HFFc6 (cell line): ENCODE measurements at regions not wholly inside any gene's neighbourhood (a gene's known extent, or its start where the extent isn't known, plus 50 kb on each side); places are given as distances from the start of the nearest gene placed in this dataset.

Source experiments
- DNase-seq: peaks from one replicate; pipeline ENCODE4 v3.0.0-alpha.2; 2018
- H3K27ac Mint-ChIP-seq: 2 replicates; pipeline ENCODE4 v1.8.0; 2020; ENCODE audit warnings: mild to moderate bottlenecking, mixed read lengths
- H3K27me3 Mint-ChIP-seq: 2 replicates; pipeline ENCODE4 v1.8.0; 2021; ENCODE audit warnings: mild to moderate bottlenecking, moderate library complexity, mixed read lengths; ENCODE audit not compliant: insufficient read depth
- H3K36me3 Mint-ChIP-seq: 2 replicates; pipeline ENCODE4 v1.8.0; 2021; ENCODE audit warnings: low read depth, mixed read lengths
- H3K4me1 Mint-ChIP-seq: 2 replicates; pipeline ENCODE4 v1.8.0; 2020; ENCODE audit warnings: low read depth, mixed read lengths
- H3K4me3 Mint-ChIP-seq: 2 replicates; pipeline ENCODE4 v1.8.0; 2020; ENCODE audit warnings: mild to moderate bottlenecking, moderate library complexity, mixed read lengths
- H3K9me3 Mint-ChIP-seq: 2 replicates; pipeline ENCODE4 v1.8.0; 2020; ENCODE audit warnings: mild to moderate bottlenecking, mixed read lengths
- TF ChIP-seq, protein P1 (sequence below): fragments of 200-600 bp; sonication (generic); IDR thresholded peaks from 2 replicates; pipeline ENCODE4 v1.5.0; 2021; ENCODE audit warnings: antibody characterized with exemption, mild to moderate bottlenecking

DNA sequence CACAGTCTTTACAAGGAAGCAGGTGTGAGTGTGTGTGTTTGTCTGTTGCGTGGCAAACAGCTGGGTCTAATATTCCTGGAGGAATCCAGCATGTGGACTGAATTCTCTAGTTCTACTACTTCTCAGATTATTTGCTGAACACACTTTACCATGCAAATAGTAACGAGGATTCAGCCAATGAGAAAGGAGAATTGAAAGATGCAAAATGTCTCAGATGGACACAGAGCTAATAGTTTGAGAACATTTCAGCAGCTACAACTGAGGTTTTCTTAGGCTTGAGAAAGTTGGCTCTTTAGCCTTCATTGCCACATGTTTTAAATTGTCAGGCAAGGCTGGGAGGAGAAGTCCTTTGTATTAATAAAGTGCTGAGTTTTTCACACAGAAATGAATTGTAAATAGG is 568.0 kb upstream of the MDFIC2 start:
- Mint-ChIP-seq H3K27ac (no peak overlapping the region), H3K27me3 (peaks cover 5% of the 10 kb centered on the region; the same call in 1 of the 2 replicates), H3K4me3 (no peak overlapping the region), H3K36me3 (no peaks in the 10 kb centered on the region), H3K9me3 (no peaks in the 10 kb centered on the region), H3K4me1 (no peaks in the 10 kb centered on the region)
- no peak for DNase-seq
- TF ChIP-seq, protein P1, sequence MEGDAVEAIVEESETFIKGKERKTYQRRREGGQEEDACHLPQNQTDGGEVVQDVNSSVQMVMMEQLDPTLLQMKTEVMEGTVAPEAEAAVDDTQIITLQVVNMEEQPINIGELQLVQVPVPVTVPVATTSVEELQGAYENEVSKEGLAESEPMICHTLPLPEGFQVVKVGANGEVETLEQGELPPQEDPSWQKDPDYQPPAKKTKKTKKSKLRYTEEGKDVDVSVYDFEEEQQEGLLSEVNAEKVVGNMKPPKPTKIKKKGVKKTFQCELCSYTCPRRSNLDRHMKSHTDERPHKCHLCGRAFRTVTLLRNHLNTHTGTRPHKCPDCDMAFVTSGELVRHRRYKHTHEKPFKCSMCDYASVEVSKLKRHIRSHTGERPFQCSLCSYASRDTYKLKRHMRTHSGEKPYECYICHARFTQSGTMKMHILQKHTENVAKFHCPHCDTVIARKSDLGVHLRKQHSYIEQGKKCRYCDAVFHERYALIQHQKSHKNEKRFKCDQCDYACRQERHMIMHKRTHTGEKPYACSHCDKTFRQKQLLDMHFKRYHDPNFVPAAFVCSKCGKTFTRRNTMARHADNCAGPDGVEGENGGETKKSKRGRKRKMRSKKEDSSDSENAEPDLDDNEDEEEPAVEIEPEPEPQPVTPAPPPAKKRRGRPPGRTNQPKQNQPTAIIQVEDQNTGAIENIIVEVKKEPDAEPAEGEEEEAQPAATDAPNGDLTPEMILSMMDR, result no peak

DNA sequence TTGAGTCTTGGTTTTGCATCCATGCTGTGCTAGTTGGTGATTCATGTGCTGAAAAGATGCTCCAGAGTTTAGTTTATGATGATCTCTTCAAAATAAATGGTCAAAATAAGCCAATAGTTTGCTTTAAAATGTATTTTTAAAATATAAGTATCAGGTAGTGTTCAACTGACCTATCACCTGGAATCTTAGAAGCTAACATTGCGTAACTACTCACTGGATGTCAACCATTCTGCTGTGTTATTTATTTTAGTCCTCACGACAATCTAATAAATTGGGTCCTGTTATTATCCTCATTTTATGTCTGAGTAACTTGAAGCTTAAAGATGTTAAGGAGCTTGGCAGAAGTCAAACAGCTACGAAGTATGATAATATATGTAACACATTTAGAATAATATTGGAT is 563.7 kb upstream of the MDFIC2 start:
- TF ChIP-seq, protein P1, result no peak
- Mint-ChIP-seq H3K4me3 (no peak overlapping the region), H3K36me3 (peaks cover 7% of the 10 kb centered on the region), H3K27ac (no peak overlapping the region), H3K4me1 (peaks cover 13% of the 10 kb centered on the region), H3K27me3 (no peaks in the 10 kb centered on the region), H3K9me3 (peaks cover 4% of the 10 kb centered on the region; the same call in 1 of the 2 replicates)
- no peak for DNase-seq

DNA sequence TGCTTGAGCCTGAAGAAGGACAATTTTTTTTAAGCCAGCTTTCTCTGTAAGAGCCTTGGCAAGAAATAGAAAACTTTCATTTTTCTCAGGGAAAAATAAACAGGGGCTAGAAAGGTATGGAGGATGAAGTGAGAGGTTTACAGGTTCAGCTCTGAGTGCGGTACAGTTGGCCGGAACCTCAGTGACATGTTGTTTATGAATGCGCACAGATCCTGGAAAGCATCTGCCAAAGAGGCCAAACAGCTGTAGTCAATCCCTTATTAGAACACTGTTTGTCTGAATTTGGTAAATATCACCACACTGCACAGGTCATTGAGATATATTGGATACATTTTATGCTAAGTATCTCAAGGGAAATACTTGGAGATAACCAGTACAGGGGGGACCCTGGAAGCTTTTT is 561.8 kb upstream of the MDFIC2 start:
- no peak for DNase-seq
- H3K4me1 Mint-ChIP-seq, result peaks cover 13% of the 10 kb centered on the region
- H3K4me3 Mint-ChIP-seq, result no peak overlapping the region
- H3K36me3 Mint-ChIP-seq, result peaks cover 11% of the 10 kb centered on the region
- H3K27me3 Mint-ChIP-seq, result no peaks in the 10 kb centered on the region
- peaks cover 6% of the 10 kb centered on the region; the same call in 1 of the 2 replicates for H3K9me3 Mint-ChIP-seq
- H3K27ac Mint-ChIP-seq, result no peak overlapping the region
- TF ChIP-seq, protein P1, result no peak

DNA sequence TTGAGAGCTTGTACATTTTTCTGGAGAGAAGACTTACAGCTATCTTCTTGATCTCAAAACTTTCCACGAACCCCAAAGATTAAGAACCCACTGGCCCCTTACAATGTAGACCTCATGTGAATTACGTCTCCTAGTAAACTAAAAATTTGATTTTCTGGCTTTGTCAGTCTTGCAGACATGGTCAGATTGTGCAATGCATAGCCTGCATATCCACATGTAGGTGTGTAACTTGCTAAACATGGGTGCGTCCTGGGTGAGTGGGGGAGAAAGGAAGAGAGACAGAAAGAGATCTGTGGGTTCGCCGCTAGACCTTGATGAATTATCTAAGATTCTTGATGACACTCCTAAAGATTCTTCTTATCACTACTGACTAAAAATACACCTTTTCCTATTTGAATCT is 561.2 kb upstream of the MDFIC2 start:
- peaks cover 11% of the 10 kb centered on the region for H3K36me3 Mint-ChIP-seq
- no peak overlapping the region for H3K27ac Mint-ChIP-seq
- peaks cover 13% of the 10 kb centered on the region for H3K4me1 Mint-ChIP-seq
- peaks cover 6% of the 10 kb centered on the region; the same call in 1 of the 2 replicates for H3K9me3 Mint-ChIP-seq
- H3K4me3 Mint-ChIP-seq, result no peak overlapping the region
- DNase-seq, result no peak
- H3K27me3 Mint-ChIP-seq, result no peaks in the 10 kb centered on the region
- TF ChIP-seq, protein P1, result no peak

DNA sequence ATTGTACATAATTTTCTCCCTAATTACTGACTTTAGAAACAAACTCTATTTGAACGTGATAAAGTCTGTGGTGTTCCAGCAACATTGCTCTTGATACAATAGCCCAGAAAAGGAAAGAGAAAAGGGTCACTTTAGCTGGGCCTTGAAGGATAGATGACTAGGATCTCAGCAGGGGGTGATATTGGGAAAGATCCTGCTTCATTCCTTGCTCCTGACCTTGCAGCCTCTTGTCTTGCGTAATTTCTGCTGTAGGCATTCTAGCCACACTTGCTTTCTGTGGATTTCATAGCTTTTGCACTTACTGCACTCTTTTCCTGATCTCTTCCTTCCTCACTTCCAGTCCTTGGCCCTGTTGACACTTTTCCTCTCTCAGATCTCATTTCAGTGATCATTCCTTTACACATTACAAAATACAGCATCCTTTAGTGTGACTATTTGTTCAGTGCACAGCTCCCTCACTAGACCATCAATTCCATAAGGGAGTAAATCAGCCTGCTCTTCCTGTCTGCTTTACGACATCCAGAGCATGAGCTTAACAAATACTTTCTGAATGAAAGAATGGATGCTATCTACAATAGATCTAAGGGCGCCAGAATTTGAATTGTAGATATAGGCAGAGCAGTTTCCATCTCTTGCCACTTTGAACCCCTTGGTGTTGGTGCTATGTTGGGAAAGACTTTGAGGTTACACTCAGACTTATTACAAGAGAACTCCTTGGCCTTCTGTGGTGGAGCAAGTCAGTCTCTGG is 559.6 kb upstream of the MDFIC2 start:
- Mint-ChIP-seq H3K4me1 (peaks cover 13% of the 10 kb centered on the region), H3K4me3 (peak overlapping the region; percentile 16), H3K9me3 (peaks cover 6% of the 10 kb centered on the region; the same call in 1 of the 2 replicates), H3K36me3 (peaks cover 11% of the 10 kb centered on the region), H3K27me3 (no peaks in the 10 kb centered on the region; the same call in 1 of the 2 replicates), H3K27ac (peak overlapping the region; percentile 64)
- DNase-seq, result peak; percentile 79
- TF ChIP-seq, protein P1, result 0 out of 2 replicates have a peak, but pooled peaks have one; percentile 7
